Activated CD8-positive, alpha-beta T cell treated with anti-CD3 and anti-CD28 coated beads for 36 hours (primary cell): ENCODE measurements at regions not wholly inside any gene's neighbourhood (a gene's known extent, or its start where the extent isn't known, plus 50 kb on each side); places are given as distances from the start of the nearest gene placed in this dataset.
"Not testable (repeated sequence)": the region's sequence is repeated elsewhere in the genome, so short reads cannot be mapped to it uniquely, and the experiment has no call there.

Source experiments
- ATAC-seq: fragments of 200-7000 bp; cut with Tn5 transposase; one replicate; pipeline ENCODE4 v1.10.0; 2021; ENCODE audit warnings: mild to moderate bottlenecking, moderate library complexity
- CTCF ChIA-PET: fragments of 350-600 bp; sonication (Branson Sonifier 250); formaldehyde crosslinking; loops from one replicate; lab custom pipeline; 2021; ENCODE audit warnings: antibody characterized with exemption; lab: Charles Lee
- POLR2A ChIA-PET: fragments of 350-600 bp; sonication (Branson Sonifier 250); formaldehyde crosslinking; loops from one replicate; lab custom pipeline; 2021; ENCODE audit warnings: antibody characterized with exemption; lab: Charles Lee
- DNase-seq: peaks from one replicate; pipeline ENCODE4 v3.0.0-alpha.2; 2020
- H3K27ac Mint-ChIP-seq: one replicate; pipeline ENCODE4 v1.8.0; 2021; ENCODE audit warnings: mild to moderate bottlenecking, mixed read lengths
- H3K27me3 Mint-ChIP-seq: one replicate; pipeline ENCODE4 v1.8.0; 2021; ENCODE audit warnings: mixed read lengths
- H3K36me3 Mint-ChIP-seq: one replicate; pipeline ENCODE4 v1.8.0; 2021; ENCODE audit warnings: low read depth, mixed read lengths
- H3K4me1 Mint-ChIP-seq: one replicate; pipeline ENCODE4 v1.8.0; 2021; ENCODE audit warnings: low read depth, mixed read lengths
- H3K4me3 Mint-ChIP-seq: one replicate; pipeline ENCODE4 v1.8.0; 2021; ENCODE audit warnings: mild to moderate bottlenecking, moderate library complexity, mixed read lengths
- H3K9me3 Mint-ChIP-seq: one replicate; pipeline ENCODE4 v1.8.0; 2021; ENCODE audit warnings: mixed read lengths
- CTCF ChIP-seq: fragments of 200-600 bp; IDR thresholded peaks from one replicate; pipeline ENCODE4 v1.8.0; 2022; ENCODE audit warnings: antibody characterized with exemption, mild to moderate bottlenecking
- intact Hi-C: fragments of 100-400 bp; cut with micrococcal nuclease; formaldehyde crosslinking; loops from one replicate; pipeline ENCODE4 v1.10.0; 2022

GRCh38 chr15:19987389-19988048 is 554.1 kb downstream of the GOLGA6L6 start:
- peaks cover 12% of the 10 kb centered on the region for H3K9me3 Mint-ChIP-seq
- no peak overlapping the region for H3K27ac Mint-ChIP-seq
- peak; percentile 31 for TF ChIP-seq CTCF
- peak; percentile 34 for DNase-seq
- intact Hi-C loops: no loop called here
- H3K4me3 Mint-ChIP-seq: no peak overlapping the region
- H3K27me3 Mint-ChIP-seq: no peaks in the 10 kb centered on the region
- ChIA-PET CTCF (no interaction called here), POLR2A (no interaction called here)
- no peaks in the 10 kb centered on the region for H3K36me3 Mint-ChIP-seq
- H3K4me1 Mint-ChIP-seq: no peaks in the 10 kb centered on the region
- ATAC-seq: no peak

- Mint-ChIP-seq H3K36me3 (no peaks in the 10 kb centered on the region), H3K4me3 (no peak overlapping the region), H3K27me3 (no peaks in the 10 kb centered on the region), H3K27ac (no peak overlapping the region), H3K4me1 (no peaks in the 10 kb centered on the region), H3K9me3 (peaks cover 6% of the 10 kb centered on the region)
- ATAC-seq (no peak), DNase-seq (no peak)
- ChIA-PET POLR2A (no interaction called here), CTCF (no interaction called here)
- no peak for TF ChIP-seq CTCF
- intact Hi-C loops: no loop called here
Observed at GRCh38 chr15:19984101-19984500, 557.5 kb downstream of the GOLGA6L6 start.

GRCh38 chr15:19974998-19975397 is 566.6 kb downstream of the GOLGA6L6 start:
- TF ChIP-seq CTCF: no peak
- no peak for ATAC-seq

GRCh38 chr15:19973718-19974117 is 567.9 kb downstream of the GOLGA6L6 start:
- POLR2A ChIA-PET: no interaction called here
- DNase-seq (peak; percentile 19), ATAC-seq (no peak)
- no peak overlapping the region for H3K27ac Mint-ChIP-seq
- peak; percentile 20 for TF ChIP-seq CTCF
- H3K36me3 Mint-ChIP-seq: no peaks in the 10 kb centered on the region
- H3K9me3 Mint-ChIP-seq: no peaks in the 10 kb centered on the region
- CTCF ChIA-PET: no interaction called here
- intact Hi-C loops: no loop called here
- no peaks in the 10 kb centered on the region for H3K27me3 Mint-ChIP-seq
- no peaks in the 10 kb centered on the region for H3K4me1 Mint-ChIP-seq
- H3K4me3 Mint-ChIP-seq: no peak overlapping the region

More at GRCh38 chr15:19974998-19975397, 566.6 kb downstream of the GOLGA6L6 start:
- Mint-ChIP-seq H3K4me1 (no peaks in the 10 kb centered on the region), H3K27me3 (no peaks in the 10 kb centered on the region), H3K36me3 (no peaks in the 10 kb centered on the region), H3K9me3 (no peaks in the 10 kb centered on the region), H3K4me3 (no peak overlapping the region), H3K27ac (no peak overlapping the region)
- DNase-seq: no peak
- ChIA-PET POLR2A (no interaction called here), CTCF (no interaction called here)
- intact Hi-C loops: no loop called here

- DNase-seq, H3K36me3 Mint-ChIP-seq, ATAC-seq, POLR2A ChIA-PET, H3K9me3 Mint-ChIP-seq, H3K27ac Mint-ChIP-seq, H3K4me1 Mint-ChIP-seq, H3K4me3 Mint-ChIP-seq, intact Hi-C loops, CTCF ChIA-PET, H3K27me3 Mint-ChIP-seq: not testable (repeated sequence)
Observed at GRCh38 chr15:19972582-19972981, 569.0 kb downstream of the GOLGA6L6 start.

GRCh38 chr15:19965574-19965973 is 576.0 kb downstream of the GOLGA6L6 start:
- ATAC-seq, H3K9me3 Mint-ChIP-seq, intact Hi-C loops, H3K27ac Mint-ChIP-seq, H3K36me3 Mint-ChIP-seq, CTCF ChIA-PET, H3K4me1 Mint-ChIP-seq, H3K27me3 Mint-ChIP-seq, DNase-seq, POLR2A ChIA-PET, H3K4me3 Mint-ChIP-seq: not testable (repeated sequence)

GRCh38 chr15:19964480-19964879 is 577.1 kb downstream of the GOLGA6L6 start:
- H3K9me3 Mint-ChIP-seq, H3K4me1 Mint-ChIP-seq, ATAC-seq, H3K27me3 Mint-ChIP-seq, CTCF ChIA-PET, intact Hi-C loops, DNase-seq, H3K36me3 Mint-ChIP-seq, H3K27ac Mint-ChIP-seq, H3K4me3 Mint-ChIP-seq, POLR2A ChIA-PET: not testable (repeated sequence)
